Lower leg skin (tissue), 4 donors: ENCODE measurements at regions not wholly inside any gene's neighbourhood (a gene's known extent, or its start where the extent isn't known, plus 50 kb on each side); places are given as distances from the start of the nearest gene placed in this dataset.
"Not testable (repeated sequence)": the region's sequence is repeated elsewhere in the genome, so short reads cannot be mapped to it uniquely, and the experiment has no call there.

Experiments used
- DNase-seq, 2 donors: peaks; one replicate each; pipeline ENCODE4 v3.0.0-alpha.2; 2019; ENCODE audit warnings: low spot score in 2 of 2
- H3K4me3 ChIP-seq: fragments of 200-600 bp; sonication (generic); 2 replicates; pipeline ENCODE4 v1.5.1; 2017; ENCODE audit warnings: mild to moderate bottlenecking, low read depth; ENCODE audit not compliant: poor library complexity, severe bottlenecking
- CTCF ChIP-seq, 3 donors: fragments of 450-650 bp; IDR thresholded peaks; one replicate each; pipeline ENCODE4 v1.5.1; 2016; ENCODE audit warnings: antibody characterized with exemption in 3 of 3, mild to moderate bottlenecking in 3 of 3, moderate library complexity in 2 of 3
- POLR2A ChIP-seq, 2 donors: fragments of 450-650 bp; IDR thresholded peaks; one replicate each; pipeline ENCODE4 v1.6.1; 2016 to 2017; ENCODE audit warnings: antibody characterized with exemption in 2 of 2, mild to moderate bottlenecking in 1 of 2, moderate library complexity in 1 of 2
- WGBS, 2 donors: methylation state at CpG; one replicate each; pipeline ENCODE4 v1.1.5; 2018; 5-methylcytosine and 5-hydroxymethylcytosine counted together
- intact Hi-C: fragments of 100-400 bp; cut with DNase I; formaldehyde crosslinking; loops from one replicate; pipeline ENCODE4 v1.15.0; 2023; ENCODE audit warnings: low total_unique reads

- TF ChIP-seq POLR2A (IDR thresholded peaks at IDR 0.05) (no peak), CTCF (IDR thresholded peaks at IDR 0.05) (no peak)
- intact Hi-C loops = no loop called here
- 95 to 96% methylated on average over 2 of the region's 2 CpGs for WGBS, 2 donors
Measured at GRCh38 chr10:23584396-23584795, 145.5 kb downstream of the OTUD1 start.

GRCh38 chr10:23585186-23585585, 146.3 kb downstream of the OTUD1 start:
- WGBS, 2 donors = 58 to 70% methylated on average over 1 of the region's 1 CpG
- no peak overlapping the region for H3K4me3 ChIP-seq
- intact Hi-C loops = no loop called here
- no peak for DNase-seq
- no peak for TF ChIP-seq POLR2A (IDR thresholded peaks at IDR 0.05)

More at GRCh38 chr10:23584396-23584795, 145.5 kb downstream of the OTUD1 start:
- H3K4me3 ChIP-seq = no peak overlapping the region
- DNase-seq = no peak

- 29 to 49% methylated on average over 2 of the region's 2 CpGs for WGBS, 2 donors
- TF ChIP-seq CTCF (IDR thresholded peaks at IDR 0.05) = no peak
- no peak for TF ChIP-seq POLR2A (IDR thresholded peaks at IDR 0.05)
- intact Hi-C loops = no loop called here
- H3K4me3 ChIP-seq = no peak overlapping the region
- no peak for DNase-seq
Measured at GRCh38 chr10:23585666-23586065, 146.8 kb downstream of the OTUD1 start.

GRCh38 chr10:23595278-23595677, 156.4 kb downstream of the OTUD1 start:
- intact Hi-C loops, DNase-seq, H3K4me3 ChIP-seq: not testable (repeated sequence)
- 91 to 92% methylated on average over 10 of the region's 10 CpGs for WGBS, 2 donors

GRCh38 chr10:23604613-23605012, 165.7 kb downstream of the OTUD1 start:
- intact Hi-C loops = no loop called here
- no peak overlapping the region for H3K4me3 ChIP-seq
- WGBS, 2 donors = 37 to 44% methylated on average over 2 of the region's 2 CpGs
- no peak for TF ChIP-seq POLR2A (IDR thresholded peaks at IDR 0.05)
- no peak for TF ChIP-seq CTCF (IDR thresholded peaks at IDR 0.05)
- no peak for DNase-seq

GRCh38 chr10:23606456-23606855, 167.6 kb downstream of the OTUD1 start:
- intact Hi-C loops = no loop called here
- TF ChIP-seq CTCF (IDR thresholded peaks at IDR 0.05) (no peak), POLR2A (IDR thresholded peaks at IDR 0.05) (no peak)
- 82 to 86% methylated on average over 7 of the region's 7 CpGs for WGBS, 2 donors
- DNase-seq = no peak
- H3K4me3 ChIP-seq = no peak overlapping the region

- H3K4me3 ChIP-seq = no peak overlapping the region
- TF ChIP-seq POLR2A (IDR thresholded peaks at IDR 0.05) (no peak), CTCF (IDR thresholded peaks at IDR 0.05) (no peak)
- intact Hi-C loops = no loop called here
- DNase-seq = no peak
- 83 to 89% methylated on average over 7 of the region's 7 CpGs for WGBS, 2 donors
Measured at GRCh38 chr10:23608926-23609325, 170.1 kb downstream of the OTUD1 start.
